Neutrophil (primary cell): ENCODE measurements at regions not wholly inside any gene's neighbourhood (a gene's known extent, or its start where the extent isn't known, plus 50 kb on each side); places are given as distances from the start of the nearest gene placed in this dataset.

Source experiments
- H3K27ac ChIP-seq: fragments of 200-600 bp; sonication (generic); 2 replicates; pipeline ENCODE4 v1.5.1; 2016; ENCODE audit warnings: mild to moderate bottlenecking, moderate library complexity
- H3K27me3 ChIP-seq: fragments of 200-600 bp; sonication (generic); 2 replicates; pipeline ENCODE4 v1.6.0; 2016; ENCODE audit warnings: mild to moderate bottlenecking
- H3K36me3 ChIP-seq: fragments of 200-600 bp; sonication (generic); 2 replicates; pipeline ENCODE4 v1.5.1; 2017
- H3K4me1 ChIP-seq, 2 experiments: fragments of 200-600 bp in 1 of 2; sonication (generic) in 1 of 2; 1 replicate in 1 of 2; 2 replicates in 1 of 2; pipeline versions ENCODE4 v1.5.1 to v1.6.1; 2013 to 2016; ENCODE audit warnings: low read depth in 1 of 2, low read length in 1 of 2, mild to moderate bottlenecking in 1 of 2, moderate library complexity in 1 of 2; ENCODE audit not compliant: control insufficient read depth in 1 of 2, insufficient read depth in 1 of 2
- H3K4me3 ChIP-seq, 2 experiments: fragments of 200-600 bp in 1 of 2; sonication (generic) in 1 of 2; 1 replicate in 1 of 2; 2 replicates in 1 of 2; pipeline ENCODE4 v1.5.1; 2013 to 2016; ENCODE audit warnings: low read depth in 1 of 2, low read length in 1 of 2, mild to moderate bottlenecking in 1 of 2, moderate library complexity in 1 of 2
- H3K9me3 ChIP-seq: fragments of 200-600 bp; sonication (generic); 2 replicates; pipeline ENCODE4 v1.5.1; 2016
- CTCF ChIP-seq: fragments of 200-600 bp; sonication (generic); IDR thresholded peaks from 2 replicates; pipeline ENCODE4 v1.5.1; 2016; ENCODE audit warnings: antibody characterized with exemption

- Histone ChIP-seq H3K4me1 (no peaks in the 10 kb centered on the region), H3K36me3 (no peaks in the 10 kb centered on the region), H3K27me3 (no peaks in the 10 kb centered on the region), H3K4me3 (no peak overlapping the region), H3K9me3 (no peaks in the 10 kb centered on the region), H3K27ac (no peak overlapping the region)
- TF ChIP-seq CTCF: no peak
Observed at GRCh38 chr11:29312812-29313211, 704.0 kb downstream of the KCNA4 start.

GRCh38 chr11:29310725-29311342 lies 706.0 kb downstream of the KCNA4 start:
- no peaks in the 10 kb centered on the region for H3K9me3 ChIP-seq
- no peak overlapping the region for H3K27ac ChIP-seq
- H3K4me3 ChIP-seq: no peak overlapping the region
- no peaks in the 10 kb centered on the region for H3K36me3 ChIP-seq
- H3K4me1 ChIP-seq: no peaks in the 10 kb centered on the region
- no peak for TF ChIP-seq CTCF
- H3K27me3 ChIP-seq: no peaks in the 10 kb centered on the region

GRCh38 chr11:29309992-29310391 lies 706.8 kb downstream of the KCNA4 start:
- no peak overlapping the region for H3K27ac ChIP-seq
- no peaks in the 10 kb centered on the region for H3K9me3 ChIP-seq
- no peaks in the 10 kb centered on the region for H3K36me3 ChIP-seq
- no peaks in the 10 kb centered on the region for H3K27me3 ChIP-seq
- H3K4me1 ChIP-seq: no peaks in the 10 kb centered on the region
- no peak overlapping the region for H3K4me3 ChIP-seq
- TF ChIP-seq CTCF: no peak

DNA sequence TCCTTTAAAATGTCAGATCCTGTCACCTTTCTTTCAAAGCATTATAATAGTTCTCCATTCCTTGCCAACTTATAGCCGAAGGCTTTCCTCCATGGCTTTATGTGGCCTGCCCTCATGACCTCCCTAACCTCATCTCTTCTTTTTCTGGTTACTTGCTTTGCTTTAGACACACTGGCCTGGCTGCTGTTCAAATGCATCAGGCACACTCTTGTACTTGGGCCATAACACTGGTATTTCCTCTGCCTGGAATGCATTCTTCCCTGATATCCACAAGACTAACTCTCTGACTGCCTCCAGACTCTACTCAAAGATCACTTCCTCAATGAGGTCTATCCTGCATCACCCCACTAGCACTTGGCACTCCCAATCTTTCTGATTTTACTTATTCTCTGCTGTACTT lies 710.3 kb downstream of the KCNA4 start:
- H3K27ac ChIP-seq: no peak overlapping the region
- H3K4me3 ChIP-seq: no peak overlapping the region
- H3K36me3 ChIP-seq: no peaks in the 10 kb centered on the region
- no peaks in the 10 kb centered on the region for H3K4me1 ChIP-seq
- H3K9me3 ChIP-seq: no peaks in the 10 kb centered on the region
- TF ChIP-seq CTCF: no peak
- no peaks in the 10 kb centered on the region for H3K27me3 ChIP-seq

GRCh38 chr11:29305456-29306232 lies 711.2 kb downstream of the KCNA4 start:
- Histone ChIP-seq H3K4me1 (no peaks in the 10 kb centered on the region), H3K27ac (no peak overlapping the region), H3K4me3 (no peak overlapping the region), H3K9me3 (no peaks in the 10 kb centered on the region), H3K36me3 (no peaks in the 10 kb centered on the region), H3K27me3 (no peaks in the 10 kb centered on the region)
- TF ChIP-seq CTCF: no peak
